HEK293T (cell line): ENCODE measurements at regions not wholly inside any gene's neighbourhood (a gene's known extent, or its start where the extent isn't known, plus 50 kb on each side); places are given as distances from the start of the nearest gene placed in this dataset.

Source experiments
- HDGF ChIP-seq: fragments of 450-650 bp; IDR thresholded peaks from 2 replicates; pipeline ENCODE4 v1.6.1; 2017; ENCODE audit warnings: antibody characterized with exemption, borderline replicate concordance
- TF ChIP-seq, protein P1 (sequence below): fragments of 450-650 bp; IDR thresholded peaks from 2 replicates; pipeline ENCODE4 v1.6.1; 2016

DNA sequence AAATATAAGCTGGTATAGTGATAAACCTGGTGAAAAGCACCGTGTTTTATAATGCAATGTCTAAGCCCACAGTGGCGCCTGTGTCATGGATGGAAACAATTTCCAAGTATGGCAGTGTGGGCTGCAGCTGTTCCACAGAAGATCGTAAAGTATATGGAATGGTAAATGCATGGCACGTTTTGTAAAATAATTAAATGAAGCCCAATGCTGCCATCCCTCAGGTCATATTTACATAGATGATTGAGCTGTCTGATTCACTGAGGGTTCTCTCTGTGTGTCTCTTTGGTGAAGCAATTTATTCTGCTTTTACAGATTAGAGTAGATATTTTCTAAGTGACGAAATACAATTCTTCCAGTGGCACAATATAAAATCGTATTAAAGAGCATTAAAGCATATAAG lies 164.8 kb downstream of the ASMT start:
- TF ChIP-seq, protein P1, sequence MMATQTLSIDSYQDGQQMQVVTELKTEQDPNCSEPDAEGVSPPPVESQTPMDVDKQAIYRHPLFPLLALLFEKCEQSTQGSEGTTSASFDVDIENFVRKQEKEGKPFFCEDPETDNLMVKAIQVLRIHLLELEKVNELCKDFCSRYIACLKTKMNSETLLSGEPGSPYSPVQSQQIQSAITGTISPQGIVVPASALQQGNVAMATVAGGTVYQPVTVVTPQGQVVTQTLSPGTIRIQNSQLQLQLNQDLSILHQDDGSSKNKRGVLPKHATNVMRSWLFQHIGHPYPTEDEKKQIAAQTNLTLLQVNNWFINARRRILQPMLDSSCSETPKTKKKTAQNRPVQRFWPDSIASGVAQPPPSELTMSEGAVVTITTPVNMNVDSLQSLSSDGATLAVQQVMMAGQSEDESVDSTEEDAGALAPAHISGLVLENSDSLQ: no peak
- TF ChIP-seq HDGF: no peak
